ENCODE measurements at regions not wholly inside any gene's neighbourhood (a gene's known extent, or its start where the extent isn't known, plus 50 kb on each side); places are given as distances from the start of the nearest gene placed in this dataset.
A peak's percentile ranks its signal among the peaks of the same experiment; 100 is the strongest.

DNA sequence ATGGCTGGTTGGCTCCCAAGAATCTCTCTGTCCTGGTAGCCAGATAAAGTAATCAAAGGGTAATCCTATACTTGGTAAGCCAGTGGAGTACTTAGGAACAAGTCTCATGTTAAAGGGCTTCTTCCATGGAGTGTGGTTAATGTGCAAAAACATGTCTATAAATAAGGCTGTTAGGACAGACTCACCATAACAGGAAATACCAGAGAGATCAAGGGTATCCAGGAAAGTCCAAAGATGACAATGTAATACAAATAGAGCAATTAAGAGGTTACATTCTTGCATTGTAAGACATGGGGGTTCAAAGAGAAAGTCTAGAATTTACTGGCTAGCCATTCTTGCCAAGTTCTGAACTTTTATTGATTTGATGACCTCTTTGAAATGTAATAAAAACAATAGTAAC lies 61.9 kb upstream of the ZCCHC13 start:
- Mint-ChIP-seq H3K4me1 (ENCODE audit: low read depth, unreplicated experiment) (peaks cover 8% of the 10 kb centered on the region), H3K4me3 (ENCODE audit: unreplicated experiment) (peak overlapping the region; percentile 57), H3K27ac (ENCODE audit: unreplicated experiment) (no peak overlapping the region), H3K9me3 (ENCODE audit: unreplicated experiment) (no peaks in the 10 kb centered on the region), H3K27me3 (ENCODE audit: low read depth, unreplicated experiment) (no peaks in the 10 kb centered on the region), H3K36me3 (ENCODE audit: low read depth, unreplicated experiment) (peaks cover 4% of the 10 kb centered on the region)
- DNase-seq (ENCODE audit: low read depth) (peak; percentile 63), FAIRE-seq (peak; percentile 20)
- peak overlapping the region; percentile 43 for H3K4me2 ChIP-seq (ENCODE audit: low read length)
- peaks cover 10% of the 10 kb centered on the region for H3K4me1 ChIP-seq (ENCODE audit: insufficient read depth, low read length)
- H3K27ac ChIP-seq (ENCODE audit: low read depth, low read length): peak overlapping the region; percentile 43
- peaks cover 26% of the 10 kb centered on the region for H4K20me1 ChIP-seq (ENCODE audit: insufficient read depth, low read length)
- no peak for TF ChIP-seq EZH2 (IDR thresholded peaks at IDR 0.05; ENCODE audit: insufficient read depth, low read length)
- TF ChIP-seq, protein P1, sequence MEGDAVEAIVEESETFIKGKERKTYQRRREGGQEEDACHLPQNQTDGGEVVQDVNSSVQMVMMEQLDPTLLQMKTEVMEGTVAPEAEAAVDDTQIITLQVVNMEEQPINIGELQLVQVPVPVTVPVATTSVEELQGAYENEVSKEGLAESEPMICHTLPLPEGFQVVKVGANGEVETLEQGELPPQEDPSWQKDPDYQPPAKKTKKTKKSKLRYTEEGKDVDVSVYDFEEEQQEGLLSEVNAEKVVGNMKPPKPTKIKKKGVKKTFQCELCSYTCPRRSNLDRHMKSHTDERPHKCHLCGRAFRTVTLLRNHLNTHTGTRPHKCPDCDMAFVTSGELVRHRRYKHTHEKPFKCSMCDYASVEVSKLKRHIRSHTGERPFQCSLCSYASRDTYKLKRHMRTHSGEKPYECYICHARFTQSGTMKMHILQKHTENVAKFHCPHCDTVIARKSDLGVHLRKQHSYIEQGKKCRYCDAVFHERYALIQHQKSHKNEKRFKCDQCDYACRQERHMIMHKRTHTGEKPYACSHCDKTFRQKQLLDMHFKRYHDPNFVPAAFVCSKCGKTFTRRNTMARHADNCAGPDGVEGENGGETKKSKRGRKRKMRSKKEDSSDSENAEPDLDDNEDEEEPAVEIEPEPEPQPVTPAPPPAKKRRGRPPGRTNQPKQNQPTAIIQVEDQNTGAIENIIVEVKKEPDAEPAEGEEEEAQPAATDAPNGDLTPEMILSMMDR (IDR thresholded peaks at IDR 0.05; ENCODE audit: insufficient read depth, low read depth, low read length): no peak
- H3K9me3 ChIP-seq (ENCODE audit: insufficient read depth, low read depth, low read length): no peaks in the 10 kb centered on the region
- no peak overlapping the region for H3K9ac ChIP-seq (ENCODE audit: low read length)
- no peak overlapping the region for H2AFZ ChIP-seq (ENCODE audit: low read depth, low read length)
- no peak overlapping the region for H3K4me3 ChIP-seq (ENCODE audit: insufficient read depth, low read depth, low read length)
- H3K36me3 ChIP-seq (ENCODE audit: insufficient read depth, low read length): peaks cover 16% of the 10 kb centered on the region
- no peaks in the 10 kb centered on the region for H3K27me3 ChIP-seq (ENCODE audit: insufficient read depth, low read length)
- H3K79me2 ChIP-seq (ENCODE audit: insufficient read depth, low read length): peaks cover 11% of the 10 kb centered on the region

DNA sequence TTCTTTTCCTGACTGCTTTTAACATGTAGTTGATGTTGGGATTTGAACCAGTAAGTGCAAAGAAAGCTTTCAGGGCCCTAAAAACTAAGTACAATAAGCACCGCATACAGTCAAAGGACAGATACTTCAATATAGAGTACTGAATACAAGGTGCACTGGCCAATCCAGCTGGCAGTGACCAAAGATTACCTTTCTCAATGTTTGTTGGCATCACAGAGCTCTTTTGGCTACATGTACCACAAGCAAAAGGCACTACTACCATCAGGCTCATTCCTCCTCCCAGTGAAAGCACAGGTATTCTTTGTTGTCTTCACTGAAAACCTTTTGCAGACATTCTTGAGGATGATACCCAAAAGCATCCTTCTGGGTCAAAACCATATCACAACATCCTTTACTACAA lies 65.2 kb upstream of the ZCCHC13 start:
- H3K9me3 Mint-ChIP-seq (ENCODE audit: unreplicated experiment): no peaks in the 10 kb centered on the region
- H3K4me1 Mint-ChIP-seq (ENCODE audit: low read depth, unreplicated experiment): peaks cover 8% of the 10 kb centered on the region
- H3K9me3 ChIP-seq (ENCODE audit: insufficient read depth, low read depth, low read length): no peaks in the 10 kb centered on the region
- DNase-seq (ENCODE audit: low read depth) (no peak), FAIRE-seq (no peak)
- no peak overlapping the region for H3K4me3 Mint-ChIP-seq (ENCODE audit: unreplicated experiment)
- H3K36me3 Mint-ChIP-seq (ENCODE audit: low read depth, unreplicated experiment): peaks cover 4% of the 10 kb centered on the region
- peaks cover 14% of the 10 kb centered on the region for H3K36me3 ChIP-seq (ENCODE audit: insufficient read depth, low read length)
- H3K4me2 ChIP-seq (ENCODE audit: low read length): no peak overlapping the region
- H3K4me3 ChIP-seq (ENCODE audit: insufficient read depth, low read depth, low read length): no peak overlapping the region
- H3K9ac ChIP-seq (ENCODE audit: low read length): no peak overlapping the region
- peaks cover 7% of the 10 kb centered on the region for H3K79me2 ChIP-seq (ENCODE audit: insufficient read depth, low read length)
- peaks cover 28% of the 10 kb centered on the region for H4K20me1 ChIP-seq (ENCODE audit: insufficient read depth, low read length)
- H3K27ac Mint-ChIP-seq (ENCODE audit: unreplicated experiment): no peak overlapping the region
- H3K27ac ChIP-seq (ENCODE audit: low read depth, low read length): no peak overlapping the region
- H3K27me3 ChIP-seq (ENCODE audit: insufficient read depth, low read length): no peaks in the 10 kb centered on the region
- no peak for TF ChIP-seq EZH2 (IDR thresholded peaks at IDR 0.05; ENCODE audit: insufficient read depth, low read length)
- TF ChIP-seq, protein P1 (IDR thresholded peaks at IDR 0.05; ENCODE audit: insufficient read depth, low read depth, low read length): no peak
- no peak overlapping the region for H2AFZ ChIP-seq (ENCODE audit: low read depth, low read length)
- no peaks in the 10 kb centered on the region for H3K27me3 Mint-ChIP-seq (ENCODE audit: low read depth, unreplicated experiment)
- H3K4me1 ChIP-seq (ENCODE audit: insufficient read depth, low read length): peaks cover 10% of the 10 kb centered on the region

DNA sequence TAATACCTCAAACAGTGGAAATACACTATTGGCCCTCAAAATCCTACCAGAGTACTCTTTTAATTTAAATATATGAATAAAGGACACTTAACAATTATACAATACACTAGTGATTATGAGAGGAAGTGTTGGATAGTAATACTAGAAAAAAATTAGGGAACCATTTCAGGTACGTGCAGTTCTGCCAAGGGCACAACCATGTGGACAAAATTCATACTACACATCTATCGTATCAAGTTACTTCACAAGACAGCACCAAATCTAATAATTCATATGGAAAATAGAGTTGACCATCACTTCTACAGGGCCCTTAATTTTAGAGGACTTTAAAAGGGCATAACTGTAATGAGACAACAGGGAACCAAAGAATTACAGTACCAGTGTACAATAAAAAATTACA lies 69.2 kb upstream of the ZCCHC13 start:
- no peak overlapping the region for H3K4me3 Mint-ChIP-seq (ENCODE audit: unreplicated experiment)
- Histone ChIP-seq H4K20me1 (ENCODE audit: insufficient read depth, low read length) (peaks cover 31% of the 10 kb centered on the region), H3K27ac (ENCODE audit: low read depth, low read length) (no peak overlapping the region), H3K9ac (ENCODE audit: low read length) (no peak overlapping the region), H3K4me2 (ENCODE audit: low read length) (no peak overlapping the region), H3K9me3 (ENCODE audit: insufficient read depth, low read depth, low read length) (no peaks in the 10 kb centered on the region), H2AFZ (ENCODE audit: low read depth, low read length) (no peak overlapping the region), H3K36me3 (ENCODE audit: insufficient read depth, low read length) (peaks cover 5% of the 10 kb centered on the region), H3K79me2 (ENCODE audit: insufficient read depth, low read length) (peaks cover 24% of the 10 kb centered on the region), H3K4me3 (ENCODE audit: insufficient read depth, low read depth, low read length) (no peak overlapping the region), H3K4me1 (ENCODE audit: insufficient read depth, low read length) (no peaks in the 10 kb centered on the region), H3K27me3 (ENCODE audit: insufficient read depth, low read length) (no peaks in the 10 kb centered on the region)
- DNase-seq (ENCODE audit: low read depth) (no peak), FAIRE-seq (peak; percentile 47)
- H3K4me1 Mint-ChIP-seq (ENCODE audit: low read depth, unreplicated experiment): no peaks in the 10 kb centered on the region
- no peaks in the 10 kb centered on the region for H3K27me3 Mint-ChIP-seq (ENCODE audit: low read depth, unreplicated experiment)
- H3K36me3 Mint-ChIP-seq (ENCODE audit: low read depth, unreplicated experiment): no peaks in the 10 kb centered on the region
- no peak overlapping the region for H3K27ac Mint-ChIP-seq (ENCODE audit: unreplicated experiment)
- no peaks in the 10 kb centered on the region for H3K9me3 Mint-ChIP-seq (ENCODE audit: unreplicated experiment)
- TF ChIP-seq, protein P1 (IDR thresholded peaks at IDR 0.05; ENCODE audit: insufficient read depth, low read depth, low read length): no peak
- TF ChIP-seq EZH2 (IDR thresholded peaks at IDR 0.05; ENCODE audit: insufficient read depth, low read length): no peak
